ENCODE measurements at regions not wholly inside any gene's neighbourhood (a gene's known extent, or its start where the extent isn't known, plus 50 kb on each side); places are given as distances from the start of the nearest gene placed in this dataset.

GRCh38 chr2:144211826-144212225, 308.1 kb downstream of the ZEB2 start:
- DNase-seq (ENCODE audit: low read depth): no peak

- DNase-seq (ENCODE audit: low read depth): no peak
Observed at GRCh38 chr2:144211065-144211464, 308.9 kb downstream of the ZEB2 start.

GRCh38 chr2:144210076-144210475, 309.8 kb downstream of the ZEB2 start:
- DNase-seq (ENCODE audit: low read depth): no peak

- DNase-seq (ENCODE audit: low read depth): no peak
Observed at GRCh38 chr2:144208924-144209323, 311.0 kb downstream of the ZEB2 start.

- no peak for DNase-seq (ENCODE audit: low read depth)
Observed at GRCh38 chr2:144206019-144206418, 313.9 kb downstream of the ZEB2 start.

- DNase-seq (ENCODE audit: low read depth): peak; percentile 79
Observed at GRCh38 chr2:144201868-144202468, 318.0 kb downstream of the ZEB2 start.

- no peak for DNase-seq (ENCODE audit: low read depth)
Observed at GRCh38 chr2:144201126-144201525, 318.8 kb downstream of the ZEB2 start.

- DNase-seq (ENCODE audit: low read depth): peak; percentile 75
Observed at GRCh38 chr2:144198116-144198515, 321.8 kb downstream of the ZEB2 start.

GRCh38 chr2:144194326-144195071, 325.4 kb downstream of the ZEB2 start:
- DNase-seq (ENCODE audit: low read depth): no peak

- DNase-seq (ENCODE audit: low read depth): no peak
Observed at GRCh38 chr2:144190908-144191605, 328.9 kb downstream of the ZEB2 start.

GRCh38 chr2:144183727-144184126, 336.2 kb downstream of the ZEB2 start:
- peak; percentile 94 for DNase-seq (ENCODE audit: low read depth)

- DNase-seq (ENCODE audit: low read depth): no peak
Observed at GRCh38 chr2:144181001-144181400, 338.9 kb downstream of the ZEB2 start.

GRCh38 chr2:144180131-144180530, 339.8 kb downstream of the ZEB2 start:
- DNase-seq (ENCODE audit: low read depth): no peak

GRCh38 chr2:144170179-144170578, 349.7 kb downstream of the ZEB2 start:
- no peak for DNase-seq (ENCODE audit: low read depth)

GRCh38 chr2:144166743-144167142, 353.2 kb downstream of the ZEB2 start:
- no peak for DNase-seq (ENCODE audit: low read depth)

- DNase-seq (ENCODE audit: low read depth): no peak
Observed at GRCh38 chr2:144165599-144166250, 354.2 kb downstream of the ZEB2 start.

GRCh38 chr2:144163592-144163991, 356.3 kb downstream of the ZEB2 start:
- DNase-seq (ENCODE audit: low read depth): no peak

GRCh38 chr2:144162652-144163051, 357.3 kb downstream of the ZEB2 start:
- no peak for DNase-seq (ENCODE audit: low read depth)

GRCh38 chr2:144161061-144161460, 358.9 kb downstream of the ZEB2 start:
- DNase-seq (ENCODE audit: low read depth): no peak

- DNase-seq (ENCODE audit: low read depth): no peak
Observed at GRCh38 chr2:144159240-144159639, 360.7 kb downstream of the ZEB2 start.

- DNase-seq (ENCODE audit: low read depth): no peak
Observed at GRCh38 chr2:144158096-144158495, 361.8 kb downstream of the ZEB2 start.

GRCh38 chr2:144156736-144157640, 362.9 kb downstream of the ZEB2 start:
- no peak for DNase-seq (ENCODE audit: low read depth)

All from ELR (cell line).